ENCODE measurements at regions not wholly inside any gene's neighbourhood (a gene's known extent, or its start where the extent isn't known, plus 50 kb on each side); places are given as distances from the start of the nearest gene placed in this dataset.

DNA sequence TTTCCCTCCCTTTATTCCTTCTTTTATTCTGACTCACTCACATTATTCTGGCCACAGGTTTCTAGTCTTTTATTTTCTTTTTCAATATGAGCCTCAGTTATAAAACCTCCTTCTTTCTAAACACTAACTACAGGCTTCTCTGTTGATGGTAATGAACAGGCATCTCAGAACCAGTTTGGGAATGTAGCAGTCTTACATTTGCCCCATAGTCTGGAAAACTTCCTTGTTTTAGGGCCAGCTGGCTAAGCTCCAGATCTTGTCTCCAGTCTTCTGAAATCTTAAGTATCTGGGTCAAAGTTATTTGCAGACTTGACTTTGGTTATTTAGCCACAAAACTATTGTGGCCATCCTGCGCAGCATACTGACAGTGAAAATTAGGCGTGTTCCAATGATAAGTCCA lies 97.0 kb upstream of the MAN1A1 start:
- H3K4me3 ChIP-seq (ENCODE audit: extremely low read depth in 1 of 4, insufficient read depth in 2 of 4, low read depth in 3 of 4, low read length in 4 of 4), result no peak overlapping the region
- H2AFZ ChIP-seq (ENCODE audit: low read length), result no peak overlapping the region
- no peak overlapping the region for H3K18ac ChIP-seq (ENCODE audit: extremely low read depth, low read length)
- H3K27me3 ChIP-seq (replicated peaks in 1 of 4; ENCODE audit: control insufficient read depth in 3 of 4, extremely low read depth in 1 of 4, insufficient read depth in 3 of 4, low read length in 3 of 4), result no peaks in the 10 kb centered on the region
- no peak overlapping the region for H3K9ac ChIP-seq (replicated peaks in 1 of 4; ENCODE audit: extremely low read depth in 1 of 4, low read depth in 3 of 4, low read length in 3 of 4)
- H2BK15ac ChIP-seq (ENCODE audit: low read length), result no peak overlapping the region
- no peak overlapping the region for H3K27ac ChIP-seq (ENCODE audit: low read depth, low read length)
- H3K14ac ChIP-seq (ENCODE audit: insufficient read length), result no peak overlapping the region
- CTCF ChIA-PET (ENCODE audit: partially characterized antibody), result no interaction called here
- no peak for FAIRE-seq
- H2BK5ac ChIP-seq (ENCODE audit: low read depth, low read length), result no peak overlapping the region
- no peak overlapping the region for H4K91ac ChIP-seq (replicated peaks; ENCODE audit: insufficient read length, low read length)
- H3K4ac ChIP-seq (replicated peaks; ENCODE audit: insufficient read length, low read depth, low read length), result no peak overlapping the region
- H4K20me1 ChIP-seq (replicated peaks in 1 of 2; ENCODE audit: control insufficient read depth in 1 of 2, insufficient read depth in 2 of 2, low read length in 2 of 2), result no peaks in the 10 kb centered on the region
- no peak overlapping the region for H3K4me2 ChIP-seq (ENCODE audit: insufficient read depth in 1 of 2, low read depth in 2 of 2, low read length in 2 of 2)
- H3K79me1 ChIP-seq (ENCODE audit: low read depth, low read length), result no peaks in the 10 kb centered on the region
- H3K56ac ChIP-seq (replicated peaks; ENCODE audit: insufficient read length, low read depth, low read length), result no peak overlapping the region
- H4K8ac ChIP-seq (ENCODE audit: extremely low read depth, insufficient read depth, low read length), result no peak overlapping the region
- no peaks in the 10 kb centered on the region for H3K9me3 ChIP-seq (ENCODE audit: insufficient read depth in 2 of 2, low read depth in 1 of 2, low read length in 1 of 2)
- no peak overlapping the region for H4K5ac ChIP-seq (ENCODE audit: insufficient read length, low read depth, low read length)
- DNase-seq (ENCODE audit: low read depth in 1 of 2, low spot score in 2 of 2), result no peak
- H2BK12ac ChIP-seq (ENCODE audit: low read depth, low read length), result no peak overlapping the region
- H3K23ac ChIP-seq (ENCODE audit: insufficient read length), result no peak overlapping the region
- no peaks in the 10 kb centered on the region for H3K23me2 ChIP-seq (ENCODE audit: low read depth, low read length)
- 92% methylated on average over 2 of the region's 2 CpGs; no CpG with 5 or more reads in 1 of the 2 experiments for WGBS, 2 experiments (ENCODE audit: extremely low coverage in 1 of 2, insufficient coverage in 1 of 2, insufficient read length in 1 of 2, insufficient replicate concordance in 2 of 2, low coverage in 1 of 2, low lambda C conversion rate in 2 of 2, missing lambda C conversion rate in 1 of 2)
- H3K36me3 ChIP-seq (ENCODE audit: control insufficient read depth in 2 of 4, insufficient read depth in 4 of 4, low read length in 3 of 4), result no peaks in the 10 kb centered on the region
- H3K79me2 ChIP-seq (ENCODE audit: control insufficient read depth in 1 of 2, insufficient read depth in 2 of 2, low read length in 2 of 2), result no peaks in the 10 kb centered on the region
- H2BK20ac ChIP-seq (ENCODE audit: low read length), result no peak overlapping the region
- peaks cover 0 to 5% (median 2%) of the 10 kb centered on the region in 4 experiments; a peak in 1 of 7 replicates for H3K4me1 ChIP-seq (replicated peaks in 1 of 4; ENCODE audit: control insufficient read depth in 3 of 4, insufficient read depth in 4 of 4, low read length in 3 of 4)
- no peak overlapping the region for H2BK120ac ChIP-seq (replicated peaks; ENCODE audit: low read depth, low read length)
- H2AK5ac ChIP-seq (ENCODE audit: low read depth, low read length), result no peak overlapping the region
- POLR2A ChIA-PET (ENCODE audit: partially characterized antibody), result no interaction called here
- TF ChIP-seq TEAD4 (IDR thresholded peaks at IDR 0.05; ENCODE audit: low read depth, low read length) (no peak), SUZ12 (IDR thresholded peaks at IDR 0.05; ENCODE audit: low read length) (no peak), CEBPB (IDR thresholded peaks at IDR 0.05; ENCODE audit: low read depth, low read length) (no peak), TBP (IDR thresholded peaks at IDR 0.05; ENCODE audit: low read depth, low read length) (no peak), JUND (IDR thresholded peaks at IDR 0.05; ENCODE audit: low read length) (no peak), POLR2A (IDR thresholded peaks at IDR 0.05; ENCODE audit: control extremely low read depth in 1 of 2, low read depth in 2 of 2, low read length in 2 of 2) (no peak), RAD21 (IDR thresholded peaks at IDR 0.05 in 1 of 2, conservative IDR thresholded peaks at IDR 0.05 in 1 of 2; ENCODE audit: low read depth in 2 of 2, low read length in 2 of 2) (no peak), GABPA (IDR thresholded peaks at IDR 0.05; ENCODE audit: borderline replicate concordance, insufficient read depth, low read length) (no peak), KDM4A (IDR thresholded peaks at IDR 0.05; ENCODE audit: low read depth, low read length, severe bottlenecking) (no peak), RFX5 (IDR thresholded peaks at IDR 0.05; ENCODE audit: borderline replicate concordance, low read depth, low read length) (no peak), EZH2 (IDR thresholded peaks at IDR 0.05; ENCODE audit: low read depth, low read length, severe bottlenecking) (no peak)
